ENCODE measurements at regions not wholly inside any gene's neighbourhood (a gene's known extent, or its start where the extent isn't known, plus 50 kb on each side); places are given as distances from the start of the nearest gene placed in this dataset.

GRCh38 chr3:64939309-64939708 is 251.5 kb upstream of the ADAMTS9 start:
- no peak for FAIRE-seq

GRCh38 chr3:64936556-64936955 is 248.8 kb upstream of the ADAMTS9 start:
- no peak for FAIRE-seq

- no peak for FAIRE-seq
These were observed 248.2 kb upstream of the ADAMTS9 start for GRCh38 chr3:64935971-64936370.

- no peak for FAIRE-seq
These were observed 245.0 kb upstream of the ADAMTS9 start for GRCh38 chr3:64932666-64933342.

GRCh38 chr3:64932016-64932518 is 244.3 kb upstream of the ADAMTS9 start:
- FAIRE-seq: no peak

DNA sequence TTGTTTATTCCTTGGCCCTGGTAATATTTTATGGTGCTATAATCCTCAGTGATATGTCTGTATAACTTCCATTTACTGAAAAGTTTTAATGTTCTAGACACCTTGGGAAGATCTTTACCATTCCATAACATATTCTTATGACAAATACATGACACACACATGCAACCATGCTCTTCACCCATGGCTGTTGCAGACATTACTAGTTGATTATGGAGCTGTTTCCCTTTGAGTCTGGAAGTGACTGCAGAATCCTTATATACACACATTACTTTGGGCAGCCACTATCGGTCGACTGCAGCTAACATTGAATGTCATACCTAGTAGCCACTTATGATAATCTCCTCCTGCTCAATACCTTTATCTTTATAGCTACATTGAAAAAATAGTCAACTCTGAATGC is 243.1 kb upstream of the ADAMTS9 start:
- FAIRE-seq: no peak

DNA sequence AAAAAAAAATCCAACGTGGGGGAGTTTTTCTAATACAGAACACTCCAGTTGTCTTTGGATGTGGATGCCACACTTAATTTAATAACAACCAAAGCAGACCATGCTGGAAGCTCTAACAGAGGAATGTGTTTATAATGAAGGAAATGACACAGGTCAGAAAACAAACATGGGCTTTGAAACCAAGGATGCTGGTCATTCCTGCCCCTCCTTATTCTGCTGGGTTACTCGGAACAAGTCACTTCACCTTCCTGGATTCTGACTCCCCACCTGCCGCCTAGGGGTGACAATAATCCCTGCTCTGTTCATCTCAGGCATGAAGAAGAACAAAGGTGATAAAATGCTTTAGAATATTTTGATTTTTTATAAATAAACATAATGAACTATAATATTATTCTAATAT is 240.9 kb upstream of the ADAMTS9 start:
- no peak for FAIRE-seq

GRCh38 chr3:64927689-64928088 is 239.9 kb upstream of the ADAMTS9 start:
- FAIRE-seq: no peak

GRCh38 chr3:64925575-64925974 is 237.8 kb upstream of the ADAMTS9 start:
- FAIRE-seq: no peak

DNA sequence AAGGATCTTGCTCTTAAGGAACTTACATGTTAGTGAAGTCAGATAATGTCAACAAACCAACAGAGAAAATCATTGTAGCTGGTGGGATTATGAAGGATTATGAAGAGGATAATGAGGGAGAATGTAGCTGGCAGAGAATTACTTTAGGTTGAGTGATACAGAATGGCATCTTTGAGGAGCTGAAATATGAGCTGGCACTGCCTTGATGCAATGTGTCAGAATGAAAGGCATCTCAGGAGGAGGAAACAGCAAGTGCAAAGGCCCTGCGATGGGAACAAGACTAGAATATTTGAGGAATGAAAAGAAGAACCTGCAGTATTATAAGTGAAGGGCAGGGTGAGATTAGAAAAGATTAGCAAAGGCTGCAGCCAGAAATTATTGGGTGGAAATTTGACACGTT is 237.2 kb upstream of the ADAMTS9 start:
- no peak for FAIRE-seq

DNA sequence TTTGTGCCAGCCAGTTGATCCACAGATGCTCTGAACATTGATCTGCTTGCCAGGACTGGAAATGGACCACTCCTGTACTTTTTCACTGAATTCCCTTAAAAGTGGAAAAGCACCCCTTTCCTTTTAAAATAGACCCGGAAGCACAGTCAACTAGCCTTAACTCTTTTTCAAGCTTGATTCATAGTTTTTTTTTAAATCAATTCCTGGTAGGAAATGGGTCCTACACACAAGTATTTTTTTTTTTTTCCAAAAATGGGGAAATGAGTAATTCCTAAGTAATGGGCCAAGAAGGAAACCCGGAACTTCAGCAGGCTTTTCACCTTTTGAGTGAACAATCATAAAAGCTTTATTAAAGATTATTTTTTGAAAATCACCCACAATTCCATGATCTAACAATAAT is 234.4 kb upstream of the ADAMTS9 start:
- no peak for FAIRE-seq

DNA sequence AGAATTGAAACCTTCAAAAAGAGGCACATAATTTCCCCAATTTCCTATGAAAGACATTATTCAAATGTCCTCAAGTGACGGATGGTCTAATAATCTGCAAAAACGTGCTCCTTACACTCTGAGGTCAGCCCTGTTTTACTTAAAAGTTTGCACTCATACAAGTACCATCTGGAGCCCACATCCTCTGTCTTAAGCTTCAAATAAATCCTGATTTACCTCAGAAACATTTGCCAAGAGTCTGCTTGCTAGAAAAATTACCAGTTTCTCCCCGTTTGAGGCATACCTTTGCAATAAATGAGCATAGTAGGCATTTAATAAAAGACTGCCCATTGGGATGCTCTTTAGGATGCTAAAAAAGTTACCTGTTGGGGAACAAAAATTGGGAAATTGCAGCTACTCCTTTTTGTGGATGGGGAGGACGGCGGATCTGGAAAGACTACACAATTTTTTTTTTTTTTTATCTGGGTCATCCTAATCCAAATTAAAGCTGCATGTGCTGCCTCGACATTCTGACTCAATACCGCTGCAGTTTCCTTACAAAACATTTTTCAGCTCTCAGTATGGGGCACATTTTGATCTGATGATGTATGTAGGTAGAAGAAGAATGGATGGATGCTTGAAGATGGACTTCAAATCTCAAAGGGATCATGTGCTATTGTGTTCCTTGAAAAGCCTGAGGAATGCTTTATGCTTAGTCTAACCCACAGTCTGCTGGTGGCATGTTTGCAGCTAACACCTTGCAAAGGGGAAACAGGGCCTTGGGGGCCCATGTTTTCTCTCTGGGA is 233.7 kb upstream of the ADAMTS9 start:
- no peak for FAIRE-seq

- FAIRE-seq: no peak
These were observed 232.1 kb upstream of the ADAMTS9 start for GRCh38 chr3:64919934-64920333.

DNA sequence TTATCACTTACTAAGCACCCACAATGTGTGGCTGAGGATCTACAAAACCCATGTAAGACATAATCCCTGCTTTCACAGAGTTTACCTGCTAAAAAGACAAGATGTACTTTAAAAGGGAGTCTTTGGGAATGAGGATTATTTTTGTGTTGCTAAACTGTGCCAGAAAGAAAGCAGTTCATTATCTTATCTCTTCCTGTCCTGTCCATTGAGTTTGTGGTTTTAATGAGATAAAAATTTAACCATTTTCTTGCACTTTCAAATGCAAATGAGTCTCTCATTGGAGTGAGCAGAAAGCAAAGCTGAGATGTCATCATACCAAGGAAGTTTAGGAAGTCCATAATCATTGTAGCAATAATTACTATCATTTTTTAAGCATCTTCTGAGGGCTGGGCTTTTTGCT is 231.2 kb upstream of the ADAMTS9 start:
- FAIRE-seq: no peak

DNA sequence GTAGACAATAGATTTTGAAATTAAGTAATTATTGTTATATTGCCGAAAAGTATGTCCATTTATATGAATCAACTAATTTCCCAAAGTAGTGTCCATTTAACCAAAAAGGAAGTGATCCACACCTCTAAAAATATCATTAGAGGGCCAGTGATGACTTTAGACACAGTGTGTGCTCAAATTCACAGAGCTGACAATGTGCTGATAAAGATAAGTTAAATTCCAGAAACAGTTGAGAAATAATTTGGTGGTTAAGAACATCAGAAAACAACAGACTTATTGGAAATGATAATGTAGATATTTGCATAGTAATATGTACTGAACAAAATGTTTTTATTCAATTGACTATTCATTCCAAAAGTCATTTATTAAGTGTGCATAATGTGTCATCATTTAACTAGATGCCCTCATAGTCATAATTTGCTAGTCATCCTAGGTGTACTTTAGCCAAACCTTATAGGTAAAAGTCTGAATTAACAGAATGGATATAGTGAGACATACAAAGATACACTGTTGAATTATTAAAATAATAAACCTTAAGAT is 230.2 kb upstream of the ADAMTS9 start:
- FAIRE-seq: no peak

DNA sequence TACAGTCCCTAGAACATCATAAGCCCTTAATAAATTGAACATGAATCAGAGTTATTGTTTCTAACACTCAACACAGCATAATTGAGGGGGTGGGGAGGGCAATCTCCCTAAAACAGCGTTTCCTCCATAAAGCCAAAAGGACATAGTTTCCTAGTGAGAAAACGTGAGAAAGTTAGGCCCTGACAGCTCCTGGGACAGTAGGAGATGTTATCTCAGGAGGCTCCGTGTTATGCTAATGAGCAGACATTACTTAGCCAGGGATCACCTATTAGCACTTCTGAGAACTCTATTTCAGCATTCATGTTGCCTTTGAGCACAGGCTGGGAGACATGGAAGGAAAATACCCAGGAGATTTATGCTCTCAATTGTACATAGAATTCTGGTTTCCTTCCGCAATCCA is 229.1 kb upstream of the ADAMTS9 start:
- FAIRE-seq: no peak

DNA sequence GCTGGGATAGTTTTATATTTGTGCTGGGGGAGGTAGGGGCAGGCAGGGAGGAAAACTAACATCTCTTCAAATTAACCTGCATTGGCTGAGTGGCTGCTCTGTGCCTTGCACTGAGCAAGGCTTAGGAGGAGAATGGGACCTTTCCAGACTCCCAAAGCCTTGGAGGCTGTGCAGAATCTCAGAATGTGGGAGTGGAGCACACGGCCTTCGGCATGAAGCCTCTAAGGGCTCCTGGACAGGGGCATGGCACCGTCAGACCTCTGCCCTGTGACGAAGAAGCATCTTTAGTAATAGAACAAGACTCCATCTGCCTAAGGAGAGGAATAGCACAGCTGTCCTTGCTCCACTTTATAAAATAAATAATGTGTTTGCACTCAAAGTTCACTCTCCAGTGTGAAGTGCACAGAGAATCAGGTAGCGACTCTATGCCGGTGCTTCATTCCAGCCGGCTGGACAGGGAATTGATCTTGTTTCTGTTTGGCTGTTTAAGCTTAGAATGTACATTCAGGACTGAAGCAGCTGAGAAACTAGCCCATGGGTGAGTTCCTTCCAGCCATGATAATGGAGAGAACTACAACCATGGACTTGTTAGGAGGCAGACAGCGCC is 228.5 kb upstream of the ADAMTS9 start:
- FAIRE-seq: no peak

- no peak for FAIRE-seq
These were observed 228.0 kb upstream of the ADAMTS9 start for GRCh38 chr3:64915778-64916177.

DNA sequence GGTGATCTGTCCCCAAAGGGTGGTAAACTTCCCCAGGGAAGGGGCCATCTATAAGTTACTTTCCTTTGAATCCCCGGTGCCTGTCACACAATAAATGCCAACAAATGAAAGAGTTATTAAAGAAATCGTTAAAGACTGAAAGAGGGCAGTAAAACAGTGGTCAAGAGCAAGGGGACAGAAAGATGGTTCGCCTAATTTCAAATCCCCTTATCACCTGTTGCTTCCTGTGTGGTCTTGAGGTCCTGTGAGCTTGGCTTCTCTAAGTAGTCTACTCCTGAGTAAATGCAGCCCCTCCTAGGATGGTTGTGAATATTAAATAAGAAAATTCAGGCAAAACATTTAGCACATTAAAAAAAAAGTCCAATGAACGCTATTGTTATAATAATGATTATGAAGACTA is 225.7 kb upstream of the ADAMTS9 start:
- FAIRE-seq: no peak

DNA sequence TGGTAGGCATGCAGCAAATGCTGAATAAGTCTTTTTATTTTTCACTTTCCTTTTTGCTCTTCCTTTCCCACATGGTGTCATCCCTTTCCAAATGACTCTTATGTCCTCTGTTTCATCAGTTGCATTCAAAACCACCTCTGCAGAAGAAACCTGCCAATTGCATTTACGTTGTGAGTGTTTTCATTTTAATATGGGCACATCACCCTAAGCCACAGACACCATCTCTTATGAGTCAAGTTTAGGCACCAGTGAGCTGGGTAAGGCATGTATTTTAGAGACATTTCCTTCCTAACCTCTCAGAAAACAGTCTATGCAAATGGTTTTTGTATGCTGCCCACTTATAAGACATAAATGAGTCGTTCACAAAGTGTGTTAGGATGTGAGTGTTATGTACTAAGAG is 223.3 kb upstream of the ADAMTS9 start:
- no peak for FAIRE-seq

GRCh38 chr3:64909757-64910467 is 222.1 kb upstream of the ADAMTS9 start:
- no peak for FAIRE-seq

- no peak for FAIRE-seq
These were observed 221.2 kb upstream of the ADAMTS9 start for GRCh38 chr3:64909011-64909410.

DNA sequence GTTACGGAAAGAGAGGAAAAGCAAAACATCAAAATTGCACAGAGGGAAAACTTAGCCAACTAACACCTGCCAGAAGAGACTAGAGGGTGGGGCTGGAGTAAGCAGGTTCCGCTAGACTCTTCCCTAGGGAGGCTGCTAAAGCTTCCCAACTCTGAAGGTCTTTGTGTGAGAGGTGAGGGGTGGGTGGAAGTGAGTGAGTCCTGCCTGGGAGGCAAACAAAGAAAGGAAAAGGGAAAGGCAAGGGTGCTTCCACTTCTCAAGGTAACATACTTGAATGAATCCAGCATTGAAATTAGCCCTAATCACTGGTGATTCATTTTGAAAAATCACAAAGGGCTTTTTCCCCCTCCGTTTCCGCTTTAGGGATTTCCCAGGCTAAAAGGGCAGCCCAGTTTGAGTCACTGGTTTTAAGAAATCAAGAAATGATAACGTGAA is 220.5 kb upstream of the ADAMTS9 start:
- FAIRE-seq: no peak
